GM12878 (cell line): ENCODE measurements at regions not wholly inside any gene's neighbourhood (a gene's known extent, or its start where the extent isn't known, plus 50 kb on each side); places are given as distances from the start of the nearest gene placed in this dataset.

Experiments
- EP300 ChIP-seq, 2 experiments: fragments of 150-350 bp in 1 of 2; IDR thresholded peaks; 2 replicates each; pipeline ENCODE4 v1.6.1; 2011 to 2012; ENCODE audit warnings: low read depth in 2 of 2, low read length in 2 of 2, borderline replicate concordance in 1 of 2, improper control_type of control experiment in 1 of 2, inconsistent platforms in 1 of 2; ENCODE audit not compliant: control insufficient read depth in 1 of 2
- FOXK2 ChIP-seq: fragments of 450-650 bp; IDR thresholded peaks from 2 replicates; pipeline ENCODE4 v1.6.1; 2017; ENCODE audit warnings: mild to moderate bottlenecking, moderate library complexity
- NR2C2 ChIP-seq: IDR thresholded peaks from 2 replicates; pipeline ENCODE4 v1.6.1; 2011; ENCODE audit warnings: borderline replicate concordance, low read depth; ENCODE audit not compliant: control insufficient read depth, insufficient read length
- POLR2A ChIP-seq: IDR thresholded peaks from 2 replicates; pipeline ENCODE4 v1.6.1; 2011; ENCODE audit warnings: low read depth, mild to moderate bottlenecking, low read length
- SMAD1 ChIP-seq: fragments of 450-650 bp; IDR thresholded peaks from 2 replicates; pipeline ENCODE4 v1.6.1; 2018; ENCODE audit warnings: mild to moderate bottlenecking, low read depth; ENCODE audit not compliant: partially characterized antibody
- TARDBP ChIP-seq: IDR thresholded peaks from 2 replicates; pipeline ENCODE4 v1.6.1; 2016; ENCODE audit warnings: borderline replicate concordance
- TF ChIP-seq, protein P1 (sequence below), 3 experiments: IDR thresholded peaks in 2 of 3; conservative IDR thresholded peaks in 1 of 3; 2 replicates each; pipeline ENCODE4 v1.5.1; 2011; ENCODE audit warnings: low read depth in 3 of 3, low read length in 3 of 3, mild to moderate bottlenecking in 3 of 3, control low read depth in 2 of 3, moderate library complexity in 2 of 3, inconsistent platforms in 1 of 3, mixed read lengths in 1 of 3; ENCODE audit not compliant: control insufficient read depth in 2 of 3, insufficient read depth in 1 of 3; ENCODE audit errors: extremely low read depth in 1 of 3
- TF ChIP-seq, protein P2 (sequence below): fragments of 450-650 bp; IDR thresholded peaks from 2 replicates; pipeline ENCODE4 v1.6.1; 2016; ENCODE audit warnings: mild to moderate bottlenecking, moderate library complexity, borderline replicate concordance
- TF ChIP-seq, protein P3 (sequence below): fragments of 450-650 bp; IDR thresholded peaks from 2 replicates; pipeline ENCODE4 v1.6.1; 2017; ENCODE audit warnings: mild to moderate bottlenecking

DNA sequence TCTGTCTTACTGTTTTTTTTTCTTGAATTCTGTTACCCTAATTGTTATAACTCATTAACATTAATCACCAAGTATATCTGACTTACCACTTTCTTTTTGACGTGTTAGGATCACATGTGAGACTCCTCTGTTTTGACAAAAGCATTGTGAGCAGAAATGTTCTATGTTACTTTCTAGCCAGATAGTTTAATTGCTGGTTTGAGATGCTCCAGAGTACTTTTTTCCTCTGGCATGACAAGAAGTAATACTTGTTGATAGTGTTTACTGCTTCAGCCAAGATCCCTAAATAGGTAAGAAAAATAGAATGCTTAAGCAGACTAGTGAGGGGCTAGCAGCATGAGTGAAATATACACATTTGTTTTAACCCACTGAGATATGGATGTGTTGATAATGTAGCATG is 303.9 kb upstream of the PABPC4L start:
- TF ChIP-seq NR2C2 (no peak), TARDBP (no peak), POLR2A (no peak), SMAD1 (no peak), FOXK2 (no peak), EP300 (IDR thresholded peaks at IDR 0.05; ENCODE audit: borderline replicate concordance in 1 of 2, control insufficient read depth in 1 of 2, low read depth in 2 of 2, low read length in 2 of 2) (no peak)
- TF ChIP-seq, protein P1, sequence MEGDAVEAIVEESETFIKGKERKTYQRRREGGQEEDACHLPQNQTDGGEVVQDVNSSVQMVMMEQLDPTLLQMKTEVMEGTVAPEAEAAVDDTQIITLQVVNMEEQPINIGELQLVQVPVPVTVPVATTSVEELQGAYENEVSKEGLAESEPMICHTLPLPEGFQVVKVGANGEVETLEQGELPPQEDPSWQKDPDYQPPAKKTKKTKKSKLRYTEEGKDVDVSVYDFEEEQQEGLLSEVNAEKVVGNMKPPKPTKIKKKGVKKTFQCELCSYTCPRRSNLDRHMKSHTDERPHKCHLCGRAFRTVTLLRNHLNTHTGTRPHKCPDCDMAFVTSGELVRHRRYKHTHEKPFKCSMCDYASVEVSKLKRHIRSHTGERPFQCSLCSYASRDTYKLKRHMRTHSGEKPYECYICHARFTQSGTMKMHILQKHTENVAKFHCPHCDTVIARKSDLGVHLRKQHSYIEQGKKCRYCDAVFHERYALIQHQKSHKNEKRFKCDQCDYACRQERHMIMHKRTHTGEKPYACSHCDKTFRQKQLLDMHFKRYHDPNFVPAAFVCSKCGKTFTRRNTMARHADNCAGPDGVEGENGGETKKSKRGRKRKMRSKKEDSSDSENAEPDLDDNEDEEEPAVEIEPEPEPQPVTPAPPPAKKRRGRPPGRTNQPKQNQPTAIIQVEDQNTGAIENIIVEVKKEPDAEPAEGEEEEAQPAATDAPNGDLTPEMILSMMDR (IDR thresholded peaks at IDR 0.05 in 2 of 3, conservative IDR thresholded peaks at IDR 0.05 in 1 of 3; ENCODE audit: control insufficient read depth in 2 of 3, extremely low read depth in 1 of 3, insufficient read depth in 1 of 3, low read depth in 3 of 3, low read length in 3 of 3), result no peak
- TF ChIP-seq, protein P2, sequence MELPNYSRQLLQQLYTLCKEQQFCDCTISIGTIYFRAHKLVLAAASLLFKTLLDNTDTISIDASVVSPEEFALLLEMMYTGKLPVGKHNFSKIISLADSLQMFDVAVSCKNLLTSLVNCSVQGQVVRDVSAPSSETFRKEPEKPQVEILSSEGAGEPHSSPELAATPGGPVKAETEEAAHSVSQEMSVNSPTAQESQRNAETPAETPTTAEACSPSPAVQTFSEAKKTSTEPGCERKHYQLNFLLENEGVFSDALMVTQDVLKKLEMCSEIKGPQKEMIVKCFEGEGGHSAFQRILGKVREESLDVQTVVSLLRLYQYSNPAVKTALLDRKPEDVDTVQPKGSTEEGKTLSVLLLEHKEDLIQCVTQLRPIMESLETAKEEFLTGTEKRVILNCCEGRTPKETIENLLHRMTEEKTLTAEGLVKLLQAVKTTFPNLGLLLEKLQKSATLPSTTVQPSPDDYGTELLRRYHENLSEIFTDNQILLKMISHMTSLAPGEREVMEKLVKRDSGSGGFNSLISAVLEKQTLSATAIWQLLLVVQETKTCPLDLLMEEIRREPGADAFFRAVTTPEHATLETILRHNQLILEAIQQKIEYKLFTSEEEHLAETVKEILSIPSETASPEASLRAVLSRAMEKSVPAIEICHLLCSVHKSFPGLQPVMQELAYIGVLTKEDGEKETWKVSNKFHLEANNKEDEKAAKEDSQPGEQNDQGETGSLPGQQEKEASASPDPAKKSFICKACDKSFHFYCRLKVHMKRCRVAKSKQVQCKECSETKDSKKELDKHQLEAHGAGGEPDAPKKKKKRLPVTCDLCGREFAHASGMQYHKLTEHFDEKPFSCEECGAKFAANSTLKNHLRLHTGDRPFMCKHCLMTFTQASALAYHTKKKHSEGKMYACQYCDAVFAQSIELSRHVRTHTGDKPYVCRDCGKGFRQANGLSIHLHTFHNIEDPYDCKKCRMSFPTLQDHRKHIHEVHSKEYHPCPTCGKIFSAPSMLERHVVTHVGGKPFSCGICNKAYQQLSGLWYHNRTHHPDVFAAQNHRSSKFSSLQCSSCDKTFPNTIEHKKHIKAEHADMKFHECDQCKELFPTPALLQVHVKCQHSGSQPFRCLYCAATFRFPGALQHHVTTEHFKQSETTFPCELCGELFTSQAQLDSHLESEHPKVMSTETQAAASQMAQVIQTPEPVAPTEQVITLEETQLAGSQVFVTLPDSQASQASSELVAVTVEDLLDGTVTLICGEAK, result no peak
- TF ChIP-seq, protein P3, sequence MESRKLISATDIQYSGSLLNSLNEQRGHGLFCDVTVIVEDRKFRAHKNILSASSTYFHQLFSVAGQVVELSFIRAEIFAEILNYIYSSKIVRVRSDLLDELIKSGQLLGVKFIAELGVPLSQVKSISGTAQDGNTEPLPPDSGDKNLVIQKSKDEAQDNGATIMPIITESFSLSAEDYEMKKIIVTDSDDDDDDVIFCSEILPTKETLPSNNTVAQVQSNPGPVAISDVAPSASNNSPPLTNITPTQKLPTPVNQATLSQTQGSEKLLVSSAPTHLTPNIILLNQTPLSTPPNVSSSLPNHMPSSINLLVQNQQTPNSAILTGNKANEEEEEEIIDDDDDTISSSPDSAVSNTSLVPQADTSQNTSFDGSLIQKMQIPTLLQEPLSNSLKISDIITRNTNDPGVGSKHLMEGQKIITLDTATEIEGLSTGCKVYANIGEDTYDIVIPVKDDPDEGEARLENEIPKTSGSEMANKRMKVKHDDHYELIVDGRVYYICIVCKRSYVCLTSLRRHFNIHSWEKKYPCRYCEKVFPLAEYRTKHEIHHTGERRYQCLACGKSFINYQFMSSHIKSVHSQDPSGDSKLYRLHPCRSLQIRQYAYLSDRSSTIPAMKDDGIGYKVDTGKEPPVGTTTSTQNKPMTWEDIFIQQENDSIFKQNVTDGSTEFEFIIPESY, result no peak
